Fibroblast of lung (primary cell): ENCODE measurements at regions not wholly inside any gene's neighbourhood (a gene's known extent, or its start where the extent isn't known, plus 50 kb on each side); places are given as distances from the start of the nearest gene placed in this dataset.
"Not testable (repeated sequence)": the region's sequence is repeated elsewhere in the genome, so short reads cannot be mapped to it uniquely, and the experiment has no call there.

ENCODE experiments used
- EZH2 ChIP-seq: IDR thresholded peaks from 2 replicates; pipeline ENCODE4 v1.5.1; 2012; ENCODE audit warnings: low read length, control low read depth, mild to moderate bottlenecking; ENCODE audit errors: missing control alignments
- TF ChIP-seq, protein P1 (sequence below), 2 donors: IDR thresholded peaks in 1 of 2; conservative IDR thresholded peaks in 1 of 2; 1 replicate in 1 of 2; 2 replicates in 1 of 2; pipeline ENCODE4 v1.5.1; 2011 to 2012; ENCODE audit warnings: low read length in 2 of 2, control low read depth in 1 of 2, inconsistent platforms in 1 of 2, low read depth in 1 of 2, mild to moderate bottlenecking in 1 of 2

DNA sequence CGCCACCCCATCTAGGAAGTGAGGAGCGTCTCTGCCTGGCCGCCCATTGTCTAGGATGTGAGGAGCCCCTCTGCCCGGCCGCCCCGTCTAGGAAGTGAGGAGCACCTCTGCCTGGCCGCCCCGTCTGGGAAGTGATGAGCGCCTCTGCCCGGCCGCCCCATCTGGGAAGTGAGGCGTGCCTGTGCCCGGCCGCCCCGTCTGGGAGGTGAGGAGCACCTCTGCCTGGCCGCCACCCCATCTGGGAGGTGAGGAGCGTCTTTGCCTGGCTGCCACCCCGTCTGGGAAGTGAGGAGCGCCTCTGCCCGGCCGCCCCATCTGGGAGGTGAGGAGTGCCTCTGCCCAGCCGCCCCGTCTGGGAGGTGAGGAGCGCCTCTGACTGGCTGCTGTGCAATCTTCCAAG lies 79.2 kb upstream of the ARMCX2 start:
- TF ChIP-seq, protein P1, sequence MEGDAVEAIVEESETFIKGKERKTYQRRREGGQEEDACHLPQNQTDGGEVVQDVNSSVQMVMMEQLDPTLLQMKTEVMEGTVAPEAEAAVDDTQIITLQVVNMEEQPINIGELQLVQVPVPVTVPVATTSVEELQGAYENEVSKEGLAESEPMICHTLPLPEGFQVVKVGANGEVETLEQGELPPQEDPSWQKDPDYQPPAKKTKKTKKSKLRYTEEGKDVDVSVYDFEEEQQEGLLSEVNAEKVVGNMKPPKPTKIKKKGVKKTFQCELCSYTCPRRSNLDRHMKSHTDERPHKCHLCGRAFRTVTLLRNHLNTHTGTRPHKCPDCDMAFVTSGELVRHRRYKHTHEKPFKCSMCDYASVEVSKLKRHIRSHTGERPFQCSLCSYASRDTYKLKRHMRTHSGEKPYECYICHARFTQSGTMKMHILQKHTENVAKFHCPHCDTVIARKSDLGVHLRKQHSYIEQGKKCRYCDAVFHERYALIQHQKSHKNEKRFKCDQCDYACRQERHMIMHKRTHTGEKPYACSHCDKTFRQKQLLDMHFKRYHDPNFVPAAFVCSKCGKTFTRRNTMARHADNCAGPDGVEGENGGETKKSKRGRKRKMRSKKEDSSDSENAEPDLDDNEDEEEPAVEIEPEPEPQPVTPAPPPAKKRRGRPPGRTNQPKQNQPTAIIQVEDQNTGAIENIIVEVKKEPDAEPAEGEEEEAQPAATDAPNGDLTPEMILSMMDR (conservative IDR thresholded peaks at IDR 0.05 in 1 of 2, IDR thresholded peaks at IDR 0.05 in 1 of 2; ENCODE audit: low read depth in 1 of 2, low read length in 2 of 2), result not testable (repeated sequence)
- not testable (repeated sequence) for TF ChIP-seq EZH2
